ENCODE measurements at regions not wholly inside any gene's neighbourhood (a gene's known extent, or its start where the extent isn't known, plus 50 kb on each side); places are given as distances from the start of the nearest gene placed in this dataset.

- no peak for TF ChIP-seq SPI1 (IDR thresholded peaks at IDR 0.05; ENCODE audit: low read depth, low read length)
- TF ChIP-seq POU2F2 (IDR thresholded peaks at IDR 0.05; ENCODE audit: low read depth, low read length) = no peak
- TF ChIP-seq TAF1 (IDR thresholded peaks at IDR 0.05; ENCODE audit: low read depth, low read length) = no peak
- TF ChIP-seq PAX5 (IDR thresholded peaks at IDR 0.05; ENCODE audit: insufficient read depth, low read length, severe bottlenecking) = no peak
- no peak for TF ChIP-seq POLR2AphosphoS5 (IDR thresholded peaks at IDR 0.05; ENCODE audit: low read depth, low read length)
- TF ChIP-seq POLR2A (IDR thresholded peaks at IDR 0.05; ENCODE audit: low read depth, low read length) = no peak
- no peak for FAIRE-seq
- no peak for DNase-seq (ENCODE audit: insufficient read length, low spot score)
Observed at GRCh38 chr10:21209495-21209894, 312.4 kb upstream of the NEBL start.

GRCh38 chr10:21208666-21209316 lies 311.7 kb upstream of the NEBL start:
- no peak for FAIRE-seq

GRCh38 chr10:21207852-21208646 lies 310.9 kb upstream of the NEBL start:
- no peak for TF ChIP-seq SPI1 (IDR thresholded peaks at IDR 0.05; ENCODE audit: low read depth, low read length)
- no peak for TF ChIP-seq PAX5 (IDR thresholded peaks at IDR 0.05; ENCODE audit: insufficient read depth, low read length, severe bottlenecking)
- no peak for TF ChIP-seq POU2F2 (IDR thresholded peaks at IDR 0.05; ENCODE audit: low read depth, low read length)
- no peak for TF ChIP-seq POLR2A (IDR thresholded peaks at IDR 0.05; ENCODE audit: low read depth, low read length)
- TF ChIP-seq POLR2AphosphoS5 (IDR thresholded peaks at IDR 0.05; ENCODE audit: low read depth, low read length) = no peak
- no peak for TF ChIP-seq TAF1 (IDR thresholded peaks at IDR 0.05; ENCODE audit: low read depth, low read length)
- no peak for DNase-seq (ENCODE audit: insufficient read length, low spot score)
- FAIRE-seq = no peak

More at GRCh38 chr10:21208666-21209316, 311.7 kb upstream of the NEBL start:
- no peak for TF ChIP-seq POLR2AphosphoS5 (IDR thresholded peaks at IDR 0.05; ENCODE audit: low read depth, low read length)
- TF ChIP-seq SPI1 (IDR thresholded peaks at IDR 0.05; ENCODE audit: low read depth, low read length) = no peak
- TF ChIP-seq POU2F2 (IDR thresholded peaks at IDR 0.05; ENCODE audit: low read depth, low read length) = no peak
- no peak for TF ChIP-seq TAF1 (IDR thresholded peaks at IDR 0.05; ENCODE audit: low read depth, low read length)
- TF ChIP-seq PAX5 (IDR thresholded peaks at IDR 0.05; ENCODE audit: insufficient read depth, low read length, severe bottlenecking) = no peak
- TF ChIP-seq POLR2A (IDR thresholded peaks at IDR 0.05; ENCODE audit: low read depth, low read length) = no peak
- no peak for DNase-seq (ENCODE audit: insufficient read length, low spot score)

- DNase-seq (ENCODE audit: insufficient read length, low spot score) (no peak), FAIRE-seq (no peak)
- TF ChIP-seq POLR2AphosphoS5 (IDR thresholded peaks at IDR 0.05; ENCODE audit: low read depth, low read length) (no peak), TAF1 (IDR thresholded peaks at IDR 0.05; ENCODE audit: low read depth, low read length) (no peak)
Observed at GRCh38 chr10:21205328-21205727, 308.2 kb upstream of the NEBL start.

GRCh38 chr10:21203473-21204107 lies 306.5 kb upstream of the NEBL start:
- TF ChIP-seq PAX5 (IDR thresholded peaks at IDR 0.05; ENCODE audit: insufficient read depth, low read length, severe bottlenecking) = no peak
- DNase-seq (ENCODE audit: insufficient read length, low spot score) = no peak
- FAIRE-seq = no peak

- no peak for FAIRE-seq
- TF ChIP-seq POLR2A (IDR thresholded peaks at IDR 0.05; ENCODE audit: low read depth, low read length) = no peak
- TF ChIP-seq POLR2AphosphoS5 (IDR thresholded peaks at IDR 0.05; ENCODE audit: low read depth, low read length) = no peak
- no peak for TF ChIP-seq SPI1 (IDR thresholded peaks at IDR 0.05; ENCODE audit: low read depth, low read length)
- no peak for TF ChIP-seq PAX5 (IDR thresholded peaks at IDR 0.05; ENCODE audit: insufficient read depth, low read length, severe bottlenecking)
- no peak for TF ChIP-seq POU2F2 (IDR thresholded peaks at IDR 0.05; ENCODE audit: low read depth, low read length)
- TF ChIP-seq TAF1 (IDR thresholded peaks at IDR 0.05; ENCODE audit: low read depth, low read length) = no peak
Observed at GRCh38 chr10:21202776-21203462, 305.8 kb upstream of the NEBL start.

GRCh38 chr10:21199501-21199900 lies 302.4 kb upstream of the NEBL start:
- no peak for FAIRE-seq
- DNase-seq (ENCODE audit: insufficient read length, low spot score) = no peak
- no peak for TF ChIP-seq TAF1 (IDR thresholded peaks at IDR 0.05; ENCODE audit: low read depth, low read length)
- no peak for TF ChIP-seq SPI1 (IDR thresholded peaks at IDR 0.05; ENCODE audit: low read depth, low read length)
- no peak for TF ChIP-seq POU2F2 (IDR thresholded peaks at IDR 0.05; ENCODE audit: low read depth, low read length)
- TF ChIP-seq POLR2AphosphoS5 (IDR thresholded peaks at IDR 0.05; ENCODE audit: low read depth, low read length) = no peak
- no peak for TF ChIP-seq POLR2A (IDR thresholded peaks at IDR 0.05; ENCODE audit: low read depth, low read length)
- no peak for TF ChIP-seq PAX5 (IDR thresholded peaks at IDR 0.05; ENCODE audit: insufficient read depth, low read length, severe bottlenecking)

More at GRCh38 chr10:21202776-21203462, 305.8 kb upstream of the NEBL start:
- DNase-seq (ENCODE audit: insufficient read length, low spot score) = no peak

GRCh38 chr10:21197838-21198237 lies 300.7 kb upstream of the NEBL start:
- no peak for FAIRE-seq
- no peak for DNase-seq (ENCODE audit: insufficient read length, low spot score)
- no peak for TF ChIP-seq TAF1 (IDR thresholded peaks at IDR 0.05; ENCODE audit: low read depth, low read length)
- TF ChIP-seq PAX5 (IDR thresholded peaks at IDR 0.05; ENCODE audit: insufficient read depth, low read length, severe bottlenecking) = no peak
- TF ChIP-seq POLR2AphosphoS5 (IDR thresholded peaks at IDR 0.05; ENCODE audit: low read depth, low read length) = no peak
- TF ChIP-seq POU2F2 (IDR thresholded peaks at IDR 0.05; ENCODE audit: low read depth, low read length) = no peak
- no peak for TF ChIP-seq SPI1 (IDR thresholded peaks at IDR 0.05; ENCODE audit: low read depth, low read length)
- no peak for TF ChIP-seq POLR2A (IDR thresholded peaks at IDR 0.05; ENCODE audit: low read depth, low read length)

GRCh38 chr10:21196822-21197395 lies 299.8 kb upstream of the NEBL start:
- DNase-seq (ENCODE audit: insufficient read length, low spot score) (no peak), FAIRE-seq (no peak)
- TF ChIP-seq TAF1 (IDR thresholded peaks at IDR 0.05; ENCODE audit: low read depth, low read length) = no peak
- TF ChIP-seq PAX5 (IDR thresholded peaks at IDR 0.05; ENCODE audit: insufficient read depth, low read length, severe bottlenecking) = no peak
- TF ChIP-seq POLR2A (IDR thresholded peaks at IDR 0.05; ENCODE audit: low read depth, low read length) = no peak
- TF ChIP-seq SPI1 (IDR thresholded peaks at IDR 0.05; ENCODE audit: low read depth, low read length) = no peak
- no peak for TF ChIP-seq POU2F2 (IDR thresholded peaks at IDR 0.05; ENCODE audit: low read depth, low read length)
- TF ChIP-seq POLR2AphosphoS5 (IDR thresholded peaks at IDR 0.05; ENCODE audit: low read depth, low read length) = no peak

Measured in GM12891 (cell line).